HG03066 (cell line): ENCODE measurements at regions not wholly inside any gene's neighbourhood (a gene's known extent, or its start where the extent isn't known, plus 50 kb on each side); places are given as distances from the start of the nearest gene placed in this dataset.
"Not testable (repeated sequence)": the region's sequence is repeated elsewhere in the genome, so short reads cannot be mapped to it uniquely, and the experiment has no call there.

Source experiments
- ATAC-seq: cut with Tn5 transposase; IDR thresholded peaks from one replicate; pipeline ENCODE4 v1.9.1; 2021; ENCODE audit warnings: low read depth; ENCODE audit not compliant: unreplicated experiment

GRCh38 chr2:16777123-16777870 is 111.7 kb upstream of the CYRIA start:
- ATAC-seq, result no peak

GRCh38 chr2:16775899-16776231 is 110.2 kb upstream of the CYRIA start:
- ATAC-seq, result no peak

GRCh38 chr2:16774980-16775898 is 109.6 kb upstream of the CYRIA start:
- no peak for ATAC-seq

- ATAC-seq, result no peak
Measured at GRCh38 chr2:16774091-16774490, 108.5 kb upstream of the CYRIA start.

- ATAC-seq, result no peak
Measured at GRCh38 chr2:16773080-16773713, 107.6 kb upstream of the CYRIA start.

- no peak for ATAC-seq
Measured at GRCh38 chr2:16767789-16768476, 102.3 kb upstream of the CYRIA start.

- ATAC-seq, result no peak
Measured at GRCh38 chr2:16765356-16765755, 99.7 kb upstream of the CYRIA start.

GRCh38 chr2:16764487-16764886 is 98.9 kb upstream of the CYRIA start:
- ATAC-seq, result no peak

GRCh38 chr2:16763493-16763899 is 97.9 kb upstream of the CYRIA start:
- ATAC-seq, result no peak

GRCh38 chr2:16763056-16763455 is 97.4 kb upstream of the CYRIA start:
- no peak for ATAC-seq

GRCh38 chr2:16760426-16760825 is 94.8 kb upstream of the CYRIA start:
- ATAC-seq, result no peak

GRCh38 chr2:16756831-16757644 is 91.4 kb upstream of the CYRIA start:
- ATAC-seq, result peak; percentile 96

- ATAC-seq, result no peak
Measured at GRCh38 chr2:16755442-16755841, 89.8 kb upstream of the CYRIA start.

GRCh38 chr2:16753025-16753424 is 87.4 kb upstream of the CYRIA start:
- ATAC-seq, result not testable (repeated sequence)

GRCh38 chr2:16750925-16751214 is 85.2 kb upstream of the CYRIA start:
- ATAC-seq, result not testable (repeated sequence)

GRCh38 chr2:16750175-16750924 is 84.7 kb upstream of the CYRIA start:
- no peak for ATAC-seq

GRCh38 chr2:16748511-16749266 is 83.1 kb upstream of the CYRIA start:
- not testable (repeated sequence) for ATAC-seq

- ATAC-seq, result no peak
Measured at GRCh38 chr2:16747689-16748088, 82.1 kb upstream of the CYRIA start.

GRCh38 chr2:16747257-16747656 is 81.6 kb upstream of the CYRIA start:
- no peak for ATAC-seq
